Liver (tissue), 8 donors: ENCODE measurements at regions not wholly inside any gene's neighbourhood (a gene's known extent, or its start where the extent isn't known, plus 50 kb on each side); places are given as distances from the start of the nearest gene placed in this dataset.

ENCODE experiments used
- DNase-seq: peaks from one replicate; pipeline ENCODE4 v3.0.0-alpha.2; 2017; ENCODE audit warnings: low spot score
- H3K27ac ChIP-seq, 2 donors: one replicate each; pipeline ENCODE4 v1.7.0; 2013; ENCODE audit warnings: inconsistent platforms in 2 of 2, low read length in 2 of 2, control low read depth in 1 of 2, low read depth in 1 of 2, mild to moderate bottlenecking in 1 of 2
- H3K27me3 ChIP-seq, 4 donors: one replicate each; pipeline versions ENCODE4 v1.6.1 to v1.7.0; 2013; ENCODE audit warnings: low read length in 3 of 4, inconsistent platforms in 1 of 4, mild to moderate bottlenecking in 1 of 4, moderate library complexity in 1 of 4; ENCODE audit not compliant: control insufficient read depth in 4 of 4, insufficient read depth in 4 of 4
- H3K36me3 ChIP-seq, 4 donors: one replicate each; pipeline versions ENCODE4 v1.6.1 to v1.7.0; 2013; ENCODE audit warnings: low read length in 3 of 4, mild to moderate bottlenecking in 3 of 4, low read depth in 1 of 4, moderate library complexity in 1 of 4; ENCODE audit not compliant: control insufficient read depth in 4 of 4, insufficient read depth in 3 of 4
- H3K4me1 ChIP-seq, 4 donors: one replicate each; pipeline versions ENCODE4 v1.6.1 to v1.7.0; 2013; ENCODE audit warnings: low read length in 3 of 4, mild to moderate bottlenecking in 3 of 4, moderate library complexity in 1 of 4; ENCODE audit not compliant: control insufficient read depth in 4 of 4, insufficient read depth in 4 of 4
- H3K4me3 ChIP-seq, 3 donors: one replicate each; pipeline versions ENCODE4 v1.6.1 to v1.7.0; 2013; ENCODE audit warnings: low read length in 3 of 3, control low read depth in 1 of 3, low read depth in 1 of 3, mild to moderate bottlenecking in 1 of 3
- H3K9ac ChIP-seq, 2 donors: one replicate each; pipeline ENCODE4 v1.7.0; 2013; ENCODE audit warnings: low read length in 2 of 2, mild to moderate bottlenecking in 2 of 2, moderate library complexity in 2 of 2, control low read depth in 1 of 2, low read depth in 1 of 2
- H3K9me3 ChIP-seq, 4 donors: one replicate each; pipeline versions ENCODE4 v1.6.1 to v1.7.0; 2013; ENCODE audit warnings: low read length in 3 of 4; ENCODE audit not compliant: control insufficient read depth in 4 of 4
- ATF3 ChIP-seq: IDR thresholded peaks from 2 replicates; pipeline ENCODE4 v1.6.1; 2016; ENCODE audit warnings: antibody characterized with exemption
- CTCF ChIP-seq: fragments of 150-350 bp; IDR thresholded peaks from 2 replicates; pipeline ENCODE4 v1.5.1; 2017; ENCODE audit warnings: improper control_type of control experiment, low read depth, low read length; ENCODE audit not compliant: missing input control
- EGR1 ChIP-seq, 2 donors: IDR thresholded peaks; 2 replicates each; pipeline ENCODE4 v1.6.1; 2016 to 2018; ENCODE audit warnings: antibody characterized with exemption in 2 of 2, low read depth in 2 of 2
- FOXA1 ChIP-seq: IDR thresholded peaks from 2 replicates; pipeline ENCODE4 v1.6.1; 2016; ENCODE audit warnings: antibody characterized with exemption
- FOXA2 ChIP-seq: IDR thresholded peaks from 2 replicates; pipeline ENCODE4 v1.6.1; 2016; ENCODE audit warnings: antibody characterized with exemption
- GABPA ChIP-seq, 2 donors: IDR thresholded peaks in 1 of 2; conservative IDR thresholded peaks in 1 of 2; 2 replicates each; pipeline ENCODE4 v1.6.1; 2016; ENCODE audit warnings: antibody characterized with exemption in 2 of 2, mild to moderate bottlenecking in 1 of 2, moderate library complexity in 1 of 2
- HNF4A ChIP-seq, 2 donors: conservative IDR thresholded peaks; 2 replicates each; pipeline ENCODE4 v1.6.1; 2016; ENCODE audit warnings: antibody characterized with exemption in 2 of 2, mild to moderate bottlenecking in 2 of 2
- HNF4G ChIP-seq: IDR thresholded peaks from 2 replicates; pipeline ENCODE4 v1.6.1; 2016; ENCODE audit warnings: antibody characterized with exemption
- JUND ChIP-seq, 2 donors: IDR thresholded peaks; 2 replicates each; pipeline ENCODE4 v1.6.1; 2016; ENCODE audit warnings: antibody characterized with exemption in 2 of 2
- MAX ChIP-seq: IDR thresholded peaks from 2 replicates; pipeline ENCODE4 v1.6.1; 2016; ENCODE audit warnings: antibody characterized with exemption
- NR2F2 ChIP-seq: IDR thresholded peaks from 2 replicates; pipeline ENCODE4 v1.6.1; 2016; ENCODE audit warnings: antibody characterized with exemption
- RAD21 ChIP-seq, 2 donors: IDR thresholded peaks; 2 replicates each; pipeline ENCODE4 v1.6.1; 2016; ENCODE audit warnings: antibody characterized with exemption in 2 of 2, mild to moderate bottlenecking in 2 of 2
- RXRA ChIP-seq, 2 donors: IDR thresholded peaks; 2 replicates each; pipeline ENCODE4 v1.6.1; 2017 to 2018; ENCODE audit warnings: antibody characterized with exemption in 2 of 2, mild to moderate bottlenecking in 1 of 2
- SP1 ChIP-seq: IDR thresholded peaks from 2 replicates; pipeline ENCODE4 v1.6.1; 2018; ENCODE audit warnings: antibody characterized with exemption, mild to moderate bottlenecking
- YY1 ChIP-seq: IDR thresholded peaks from 2 replicates; pipeline ENCODE4 v1.6.1; 2016; ENCODE audit warnings: antibody characterized with exemption, mild to moderate bottlenecking
- ZBTB33 ChIP-seq: IDR thresholded peaks from 2 replicates; pipeline ENCODE4 v1.6.1; 2016; ENCODE audit warnings: antibody characterized with exemption
- WGBS: extraction: QIAGEN DNeasy Blood & Tissue Kit; methylation state at CpG from one replicate; pipeline ENCODE4 v1.1.7; 2013; 5-methylcytosine and 5-hydroxymethylcytosine counted together
- TF ChIP-seq, protein P1 (sequence below): IDR thresholded peaks from 2 replicates; pipeline ENCODE4 v1.6.1; 2016; ENCODE audit warnings: antibody characterized with exemption, mild to moderate bottlenecking
- donor health status: healthy.
- donor health status: healthy.
- donor health status: healthy.
- donor health status: healthy.
- donor health status: healthy.

DNA sequence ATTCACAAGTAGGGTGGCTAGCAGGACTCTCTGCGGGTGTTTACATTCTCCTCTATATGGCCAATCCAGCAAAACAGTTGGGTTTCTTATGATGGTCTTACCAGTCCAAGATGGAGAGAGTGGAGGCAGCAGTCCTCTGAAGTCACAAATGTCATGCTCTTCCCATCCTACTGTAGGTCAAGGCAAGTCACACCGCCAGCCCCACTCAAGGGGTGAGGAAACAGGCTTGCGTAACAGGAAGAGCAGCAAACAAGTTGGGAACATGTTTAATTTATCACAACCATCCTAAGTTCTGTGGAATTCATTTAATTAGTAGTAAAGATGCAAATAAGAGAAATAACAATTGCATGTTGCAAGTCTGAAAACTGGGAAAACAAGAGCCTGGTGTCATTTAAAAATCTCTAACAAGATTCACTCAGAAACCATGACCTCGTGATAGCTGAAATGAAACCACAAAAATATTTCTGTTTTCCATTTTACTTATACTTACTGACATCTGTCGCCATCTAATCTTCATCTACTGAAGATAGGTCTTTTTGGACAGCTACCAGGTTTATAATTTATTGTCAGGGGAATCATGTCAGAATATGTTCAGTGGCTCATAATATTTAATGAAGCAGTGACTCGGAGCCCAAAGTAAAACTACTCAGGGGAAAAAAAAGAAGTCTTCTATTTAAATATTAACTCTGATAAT lies 349.1 kb upstream of the FMN2 start:
- Histone ChIP-seq H3K27ac (no peak overlapping the region), H3K9me3 (no peaks in the 10 kb centered on the region), H3K27me3 (no peaks in the 10 kb centered on the region), H3K4me3 (no peak overlapping the region), H3K9ac (no peak overlapping the region), H3K36me3 (no peaks in the 10 kb centered on the region), H3K4me1 (no peaks in the 10 kb centered on the region)
- TF ChIP-seq EGR1 (IDR thresholded peaks at IDR 0.05; ENCODE audit: low read depth in 2 of 2) (no peak), CTCF (no peak), RAD21 (IDR thresholded peaks at IDR 0.05) (no peak), HNF4G (no peak), GABPA (IDR thresholded peaks at IDR 0.05 in 1 of 2, conservative IDR thresholded peaks at IDR 0.05 in 1 of 2) (no peak), ZBTB33 (no peak), JUND (IDR thresholded peaks at IDR 0.05) (no peak), ATF3 (no peak), FOXA2 (no peak), MAX (no peak), RXRA (IDR thresholded peaks at IDR 0.05) (no peak), FOXA1 (no peak), NR2F2 (no peak), HNF4A (conservative IDR thresholded peaks at IDR 0.05) (no peak), SP1 (no peak), YY1 (no peak)
- TF ChIP-seq, protein P1, sequence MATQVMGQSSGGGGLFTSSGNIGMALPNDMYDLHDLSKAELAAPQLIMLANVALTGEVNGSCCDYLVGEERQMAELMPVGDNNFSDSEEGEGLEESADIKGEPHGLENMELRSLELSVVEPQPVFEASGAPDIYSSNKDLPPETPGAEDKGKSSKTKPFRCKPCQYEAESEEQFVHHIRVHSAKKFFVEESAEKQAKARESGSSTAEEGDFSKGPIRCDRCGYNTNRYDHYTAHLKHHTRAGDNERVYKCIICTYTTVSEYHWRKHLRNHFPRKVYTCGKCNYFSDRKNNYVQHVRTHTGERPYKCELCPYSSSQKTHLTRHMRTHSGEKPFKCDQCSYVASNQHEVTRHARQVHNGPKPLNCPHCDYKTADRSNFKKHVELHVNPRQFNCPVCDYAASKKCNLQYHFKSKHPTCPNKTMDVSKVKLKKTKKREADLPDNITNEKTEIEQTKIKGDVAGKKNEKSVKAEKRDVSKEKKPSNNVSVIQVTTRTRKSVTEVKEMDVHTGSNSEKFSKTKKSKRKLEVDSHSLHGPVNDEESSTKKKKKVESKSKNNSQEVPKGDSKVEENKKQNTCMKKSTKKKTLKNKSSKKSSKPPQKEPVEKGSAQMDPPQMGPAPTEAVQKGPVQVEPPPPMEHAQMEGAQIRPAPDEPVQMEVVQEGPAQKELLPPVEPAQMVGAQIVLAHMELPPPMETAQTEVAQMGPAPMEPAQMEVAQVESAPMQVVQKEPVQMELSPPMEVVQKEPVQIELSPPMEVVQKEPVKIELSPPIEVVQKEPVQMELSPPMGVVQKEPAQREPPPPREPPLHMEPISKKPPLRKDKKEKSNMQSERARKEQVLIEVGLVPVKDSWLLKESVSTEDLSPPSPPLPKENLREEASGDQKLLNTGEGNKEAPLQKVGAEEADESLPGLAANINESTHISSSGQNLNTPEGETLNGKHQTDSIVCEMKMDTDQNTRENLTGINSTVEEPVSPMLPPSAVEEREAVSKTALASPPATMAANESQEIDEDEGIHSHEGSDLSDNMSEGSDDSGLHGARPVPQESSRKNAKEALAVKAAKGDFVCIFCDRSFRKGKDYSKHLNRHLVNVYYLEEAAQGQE = no peak
- 73% methylated on average over 6 of the region's 6 CpGs for WGBS
- DNase-seq = no peak
